Activated CD8-positive, alpha-beta T cell treated with anti-CD3 and anti-CD28 coated beads for 36 hours (primary cell): ENCODE measurements at regions not wholly inside any gene's neighbourhood (a gene's known extent, or its start where the extent isn't known, plus 50 kb on each side); places are given as distances from the start of the nearest gene placed in this dataset.

Experiments
- ATAC-seq: fragments of 200-7000 bp; cut with Tn5 transposase; one replicate; pipeline ENCODE4 v1.10.0; 2021; ENCODE audit warnings: mild to moderate bottlenecking, moderate library complexity
- CTCF ChIA-PET: fragments of 350-600 bp; sonication (Branson Sonifier 250); formaldehyde crosslinking; loops from one replicate; lab custom pipeline; 2021; ENCODE audit warnings: antibody characterized with exemption; lab: Charles Lee
- POLR2A ChIA-PET: fragments of 350-600 bp; sonication (Branson Sonifier 250); formaldehyde crosslinking; loops from one replicate; lab custom pipeline; 2021; ENCODE audit warnings: antibody characterized with exemption; lab: Charles Lee
- DNase-seq: peaks from one replicate; pipeline ENCODE4 v3.0.0-alpha.2; 2020
- H3K27ac Mint-ChIP-seq: one replicate; pipeline ENCODE4 v1.8.0; 2021; ENCODE audit warnings: mild to moderate bottlenecking, mixed read lengths
- H3K27me3 Mint-ChIP-seq: one replicate; pipeline ENCODE4 v1.8.0; 2021; ENCODE audit warnings: mixed read lengths
- H3K36me3 Mint-ChIP-seq: one replicate; pipeline ENCODE4 v1.8.0; 2021; ENCODE audit warnings: low read depth, mixed read lengths
- H3K4me1 Mint-ChIP-seq: one replicate; pipeline ENCODE4 v1.8.0; 2021; ENCODE audit warnings: low read depth, mixed read lengths
- H3K4me3 Mint-ChIP-seq: one replicate; pipeline ENCODE4 v1.8.0; 2021; ENCODE audit warnings: mild to moderate bottlenecking, moderate library complexity, mixed read lengths
- H3K9me3 Mint-ChIP-seq: one replicate; pipeline ENCODE4 v1.8.0; 2021; ENCODE audit warnings: mixed read lengths
- CTCF ChIP-seq: fragments of 200-600 bp; IDR thresholded peaks from one replicate; pipeline ENCODE4 v1.8.0; 2022; ENCODE audit warnings: antibody characterized with exemption, mild to moderate bottlenecking
- intact Hi-C: fragments of 100-400 bp; cut with micrococcal nuclease; formaldehyde crosslinking; loops from one replicate; pipeline ENCODE4 v1.10.0; 2022

GRCh38 chr17:33385713-33386112 lies 92.6 kb upstream of the ASIC2 start:
- no peak overlapping the region for H3K27ac Mint-ChIP-seq
- ChIA-PET POLR2A (no interaction called here), CTCF (no interaction called here)
- ATAC-seq (no peak), DNase-seq (no peak)
- H3K27me3 Mint-ChIP-seq, result peaks cover 10% of the 10 kb centered on the region
- H3K4me3 Mint-ChIP-seq, result no peak overlapping the region
- TF ChIP-seq CTCF, result no peak
- H3K9me3 Mint-ChIP-seq, result no peaks in the 10 kb centered on the region
- intact Hi-C loops, result no loop called here
- H3K36me3 Mint-ChIP-seq, result no peaks in the 10 kb centered on the region
- no peaks in the 10 kb centered on the region for H3K4me1 Mint-ChIP-seq

GRCh38 chr17:33387406-33387805 lies 94.3 kb upstream of the ASIC2 start:
- intact Hi-C loops, result no loop called here
- no peaks in the 10 kb centered on the region for H3K4me1 Mint-ChIP-seq
- peaks cover 10% of the 10 kb centered on the region for H3K27me3 Mint-ChIP-seq
- ATAC-seq (no peak), DNase-seq (no peak)
- ChIA-PET POLR2A (no interaction called here), CTCF (no interaction called here)
- TF ChIP-seq CTCF, result no peak
- H3K4me3 Mint-ChIP-seq, result no peak overlapping the region
- no peak overlapping the region for H3K27ac Mint-ChIP-seq
- H3K36me3 Mint-ChIP-seq, result no peaks in the 10 kb centered on the region
- no peaks in the 10 kb centered on the region for H3K9me3 Mint-ChIP-seq

GRCh38 chr17:33389504-33390135 lies 96.5 kb upstream of the ASIC2 start:
- Mint-ChIP-seq H3K36me3 (no peaks in the 10 kb centered on the region), H3K27me3 (peaks cover 20% of the 10 kb centered on the region), H3K27ac (no peak overlapping the region), H3K4me1 (no peaks in the 10 kb centered on the region), H3K9me3 (no peaks in the 10 kb centered on the region), H3K4me3 (no peak overlapping the region)
- no peak for TF ChIP-seq CTCF
- CTCF ChIA-PET, result no interaction called here
- ATAC-seq (no peak), DNase-seq (no peak)
- intact Hi-C loops, result no loop called here
- POLR2A ChIA-PET, result no interaction called here

GRCh38 chr17:33390479-33391176 lies 97.5 kb upstream of the ASIC2 start:
- Mint-ChIP-seq H3K27me3 (peaks cover 20% of the 10 kb centered on the region), H3K4me1 (no peaks in the 10 kb centered on the region), H3K9me3 (no peaks in the 10 kb centered on the region), H3K4me3 (no peak overlapping the region), H3K36me3 (no peaks in the 10 kb centered on the region), H3K27ac (no peak overlapping the region)
- ATAC-seq (no peak), DNase-seq (no peak)
- ChIA-PET CTCF (no interaction called here), POLR2A (no interaction called here)
- TF ChIP-seq CTCF, result no peak
- intact Hi-C loops, result no loop called here

GRCh38 chr17:33396818-33397217 lies 103.7 kb upstream of the ASIC2 start:
- intact Hi-C loops, result no loop called here
- no peak overlapping the region for H3K4me3 Mint-ChIP-seq
- H3K4me1 Mint-ChIP-seq, result no peaks in the 10 kb centered on the region
- H3K36me3 Mint-ChIP-seq, result no peaks in the 10 kb centered on the region
- peaks cover 16% of the 10 kb centered on the region for H3K27me3 Mint-ChIP-seq
- POLR2A ChIA-PET, result no interaction called here
- H3K27ac Mint-ChIP-seq, result no peak overlapping the region
- no peak for TF ChIP-seq CTCF
- DNase-seq (no peak), ATAC-seq (no peak)
- no peaks in the 10 kb centered on the region for H3K9me3 Mint-ChIP-seq
- CTCF ChIA-PET, result no interaction called here
